EH (cell line): ENCODE measurements at regions not wholly inside any gene's neighbourhood (a gene's known extent, or its start where the extent isn't known, plus 50 kb on each side); places are given as distances from the start of the nearest gene placed in this dataset.

Experiments
- DNase-seq: peaks from one replicate; pipeline ENCODE4 v3.0.0-alpha.2; 2015; ENCODE audit warnings: low read depth

GRCh38 chr5:148913493-148913892 is 87.1 kb downstream of the ADRB2 start:
- DNase-seq: no peak

- peak; percentile 97 for DNase-seq
Observed at GRCh38 chr5:148913985-148914431, 87.6 kb downstream of the ADRB2 start.

GRCh38 chr5:148915224-148915817 is 88.9 kb downstream of the ADRB2 start:
- no peak for DNase-seq

GRCh38 chr5:148920646-148921288 is 94.4 kb downstream of the ADRB2 start:
- no peak for DNase-seq

GRCh38 chr5:148921350-148921749 is 94.9 kb downstream of the ADRB2 start:
- DNase-seq: peak; percentile 11

GRCh38 chr5:148922606-148923005 is 96.2 kb downstream of the ADRB2 start:
- peak; percentile 30 for DNase-seq

GRCh38 chr5:148923023-148923422 is 96.6 kb downstream of the ADRB2 start:
- no peak for DNase-seq

- DNase-seq: no peak
Observed at GRCh38 chr5:148924817-148925216, 98.4 kb downstream of the ADRB2 start.

GRCh38 chr5:148926207-148926606 is 99.8 kb downstream of the ADRB2 start:
- no peak for DNase-seq

GRCh38 chr5:148927307-148927946 is 101.0 kb downstream of the ADRB2 start:
- no peak for DNase-seq

GRCh38 chr5:148928141-148928540 is 101.7 kb downstream of the ADRB2 start:
- DNase-seq: peak; percentile 70

GRCh38 chr5:148931453-148932057 is 105.1 kb downstream of the ADRB2 start:
- no peak for DNase-seq

GRCh38 chr5:148932355-148932935 is 106.0 kb downstream of the ADRB2 start:
- peak; percentile 75 for DNase-seq

- DNase-seq: no peak
Observed at GRCh38 chr5:148933903-148934432, 107.6 kb downstream of the ADRB2 start.

- DNase-seq: peak; percentile 40
Observed at GRCh38 chr5:148934895-148935400, 108.5 kb downstream of the ADRB2 start.

- no peak for DNase-seq
Observed at GRCh38 chr5:148937239-148937638, 110.8 kb downstream of the ADRB2 start.

GRCh38 chr5:148937830-148938521 is 111.6 kb downstream of the ADRB2 start:
- no peak for DNase-seq

GRCh38 chr5:148938522-148938882 is 112.1 kb downstream of the ADRB2 start:
- no peak for DNase-seq

GRCh38 chr5:148939676-148940075 is 113.3 kb downstream of the ADRB2 start:
- peak; percentile 77 for DNase-seq

GRCh38 chr5:148941810-148942209 is 115.4 kb downstream of the ADRB2 start:
- DNase-seq: no peak

GRCh38 chr5:148949841-148950470 is 112.9 kb downstream of the SH3TC2 start:
- no peak for DNase-seq
